Uterus (tissue), 3 donors: ENCODE measurements at regions not wholly inside any gene's neighbourhood (a gene's known extent, or its start where the extent isn't known, plus 50 kb on each side); places are given as distances from the start of the nearest gene placed in this dataset.

ENCODE experiments used
- DNase-seq, 2 donors: peaks; one replicate each; pipeline ENCODE4 v3.0.0-alpha.2; 2019 to 2020
- H3K27ac ChIP-seq, 2 donors: fragments of 200-600 bp; sonication (generic); 1 replicate in 1 of 2; 2 replicates in 1 of 2; pipeline ENCODE4 v1.5.1; 2016 to 2018
- H3K27me3 ChIP-seq, 2 donors: fragments of 200-600 bp; sonication (generic); one replicate each; pipeline ENCODE4 v1.5.1; 2018 to 2019; ENCODE audit warnings: control low read depth in 1 of 2
- H3K36me3 ChIP-seq, 2 donors: fragments of 200-600 bp; sonication (generic); one replicate each; pipeline ENCODE4 v1.5.1; 2019; ENCODE audit warnings: control low read depth in 1 of 2
- H3K4me1 ChIP-seq, 2 donors: fragments of 200-600 bp; sonication (generic); one replicate each; pipeline ENCODE4 v1.5.1; 2018 to 2019; ENCODE audit warnings: control low read depth in 1 of 2
- H3K4me3 ChIP-seq, 2 donors: fragments of 200-600 bp; sonication (generic); 1 replicate in 1 of 2; 2 replicates in 1 of 2; pipeline ENCODE4 v1.5.1; 2018 to 2019; ENCODE audit warnings: mild to moderate bottlenecking in 1 of 2
- H3K9me3 ChIP-seq, 2 donors: fragments of 200-600 bp; sonication (generic); one replicate each; pipeline ENCODE4 v1.5.1; 2019; ENCODE audit warnings: control low read depth in 1 of 2
- POLR2A ChIP-seq, 2 donors: fragments of 450-650 bp; IDR thresholded peaks; one replicate each; pipeline ENCODE4 v1.6.1; 2016; ENCODE audit warnings: antibody characterized with exemption in 2 of 2, mild to moderate bottlenecking in 1 of 2, moderate library complexity in 1 of 2
- intact Hi-C: fragments of 100-400 bp; cut with DNase I; formaldehyde crosslinking; loops from one replicate; pipeline ENCODE4 v1.15.1; 2023; ENCODE audit warnings: low total_unique reads
- TF ChIP-seq, protein P1 (sequence below), 4 experiments: fragments of 200-600 bp in 2 of 4; fragments of 450-650 bp in 2 of 4; sonication (generic) in 2 of 4; IDR thresholded peaks; one replicate each; pipeline ENCODE4 v1.5.1; 2016 to 2019; ENCODE audit warnings: antibody characterized with exemption in 4 of 4, mild to moderate bottlenecking in 2 of 4, moderate library complexity in 1 of 4
- donor health status: DM: yes; HTN: yes; CAD: no.

DNA sequence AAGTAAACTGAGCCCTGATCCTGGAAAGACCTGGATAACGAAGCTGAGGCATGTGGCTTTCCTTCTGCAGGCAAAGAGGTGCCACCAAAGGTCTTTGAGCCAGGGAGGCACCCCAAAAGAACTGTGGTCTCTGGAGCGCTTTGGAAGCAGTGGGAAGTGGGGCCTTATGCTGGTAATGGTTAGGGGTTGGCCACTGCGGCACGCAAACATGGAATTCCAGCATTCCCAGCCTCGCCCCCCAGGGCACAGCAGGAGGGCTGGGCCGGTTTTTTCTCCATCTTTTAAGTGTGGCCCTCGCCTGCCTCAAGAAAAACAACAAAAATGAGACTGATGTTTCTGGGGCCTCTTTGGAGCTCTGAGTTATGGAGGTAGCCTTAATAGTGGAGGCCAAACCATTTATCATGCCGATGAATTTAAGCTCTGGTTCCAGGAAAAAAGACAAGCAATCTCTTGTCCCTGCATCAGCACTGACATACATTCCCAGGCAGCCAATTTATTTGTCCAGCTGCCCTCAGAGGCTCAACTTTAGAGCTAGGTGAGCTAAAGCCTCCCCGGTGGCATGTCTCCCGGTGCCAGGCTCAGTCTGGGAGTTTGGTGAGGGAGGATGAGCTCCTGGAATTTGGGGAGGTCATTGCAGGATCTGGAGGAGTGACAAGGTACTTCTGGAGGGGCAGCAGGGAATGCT, 109.0 kb downstream of the TLE3 start:
- H3K36me3 ChIP-seq, result no peaks in the 10 kb centered on the region
- H3K27me3 ChIP-seq, result no peaks in the 10 kb centered on the region
- no peak for DNase-seq
- no peaks in the 10 kb centered on the region for H3K4me1 ChIP-seq
- H3K27ac ChIP-seq, result no peak overlapping the region
- no peak for TF ChIP-seq POLR2A (IDR thresholded peaks at IDR 0.05)
- TF ChIP-seq, protein P1, sequence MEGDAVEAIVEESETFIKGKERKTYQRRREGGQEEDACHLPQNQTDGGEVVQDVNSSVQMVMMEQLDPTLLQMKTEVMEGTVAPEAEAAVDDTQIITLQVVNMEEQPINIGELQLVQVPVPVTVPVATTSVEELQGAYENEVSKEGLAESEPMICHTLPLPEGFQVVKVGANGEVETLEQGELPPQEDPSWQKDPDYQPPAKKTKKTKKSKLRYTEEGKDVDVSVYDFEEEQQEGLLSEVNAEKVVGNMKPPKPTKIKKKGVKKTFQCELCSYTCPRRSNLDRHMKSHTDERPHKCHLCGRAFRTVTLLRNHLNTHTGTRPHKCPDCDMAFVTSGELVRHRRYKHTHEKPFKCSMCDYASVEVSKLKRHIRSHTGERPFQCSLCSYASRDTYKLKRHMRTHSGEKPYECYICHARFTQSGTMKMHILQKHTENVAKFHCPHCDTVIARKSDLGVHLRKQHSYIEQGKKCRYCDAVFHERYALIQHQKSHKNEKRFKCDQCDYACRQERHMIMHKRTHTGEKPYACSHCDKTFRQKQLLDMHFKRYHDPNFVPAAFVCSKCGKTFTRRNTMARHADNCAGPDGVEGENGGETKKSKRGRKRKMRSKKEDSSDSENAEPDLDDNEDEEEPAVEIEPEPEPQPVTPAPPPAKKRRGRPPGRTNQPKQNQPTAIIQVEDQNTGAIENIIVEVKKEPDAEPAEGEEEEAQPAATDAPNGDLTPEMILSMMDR (IDR thresholded peaks at IDR 0.05), result no peak
- no peaks in the 10 kb centered on the region for H3K9me3 ChIP-seq
- intact Hi-C loops, result no loop called here
- H3K4me3 ChIP-seq, result no peak overlapping the region

DNA sequence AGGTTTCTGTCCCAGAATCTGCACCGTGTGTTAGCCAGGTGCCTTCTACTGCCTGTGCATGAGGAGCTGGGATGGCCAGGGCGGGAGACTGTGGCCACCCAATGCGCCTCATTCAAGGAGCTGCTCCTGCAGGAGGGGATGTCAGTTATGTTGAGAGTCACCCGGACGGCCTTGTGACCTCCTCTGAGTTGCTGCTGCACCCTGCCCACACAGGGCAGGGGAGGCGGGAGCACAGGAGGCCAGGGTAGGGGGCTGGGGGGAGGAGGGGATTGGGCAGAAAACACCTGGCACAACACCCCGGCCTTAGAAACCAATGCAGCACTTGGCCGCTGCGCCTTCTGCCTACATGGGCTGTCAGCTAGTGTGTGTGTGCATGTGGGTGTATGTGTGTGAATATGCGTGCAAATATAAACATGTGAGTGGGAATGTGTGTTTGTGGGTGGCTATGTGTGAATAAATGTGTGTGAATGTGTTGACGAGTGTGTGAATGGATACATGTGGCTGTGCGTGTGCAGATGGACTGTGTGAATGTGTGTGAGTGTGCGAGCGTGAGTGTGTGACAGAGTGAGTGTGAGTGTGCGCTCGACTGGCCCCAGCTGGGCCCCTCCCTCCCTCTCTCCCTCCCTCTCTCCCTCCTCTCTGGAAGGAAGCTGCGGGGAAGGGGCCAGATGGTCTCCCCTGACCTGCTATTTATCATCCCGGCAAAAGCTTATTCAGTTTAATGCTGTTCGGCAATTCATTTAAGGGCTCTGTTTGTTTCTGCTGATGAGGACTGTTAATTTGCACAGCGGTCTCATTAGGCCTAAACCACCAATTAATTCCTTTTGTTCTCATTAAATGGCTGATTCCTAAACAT, 106.9 kb downstream of the TLE3 start:
- H3K9me3 ChIP-seq, result no peaks in the 10 kb centered on the region
- TF ChIP-seq, protein P1 (IDR thresholded peaks at IDR 0.05), result no peak
- TF ChIP-seq POLR2A (IDR thresholded peaks at IDR 0.05), result no peak
- H3K27ac ChIP-seq, result no peak overlapping the region
- H3K4me3 ChIP-seq, result no peak overlapping the region
- DNase-seq, result no peak
- intact Hi-C loops, result no loop called here
- H3K27me3 ChIP-seq, result no peaks in the 10 kb centered on the region
- no peaks in the 10 kb centered on the region for H3K4me1 ChIP-seq
- no peaks in the 10 kb centered on the region for H3K36me3 ChIP-seq

DNA sequence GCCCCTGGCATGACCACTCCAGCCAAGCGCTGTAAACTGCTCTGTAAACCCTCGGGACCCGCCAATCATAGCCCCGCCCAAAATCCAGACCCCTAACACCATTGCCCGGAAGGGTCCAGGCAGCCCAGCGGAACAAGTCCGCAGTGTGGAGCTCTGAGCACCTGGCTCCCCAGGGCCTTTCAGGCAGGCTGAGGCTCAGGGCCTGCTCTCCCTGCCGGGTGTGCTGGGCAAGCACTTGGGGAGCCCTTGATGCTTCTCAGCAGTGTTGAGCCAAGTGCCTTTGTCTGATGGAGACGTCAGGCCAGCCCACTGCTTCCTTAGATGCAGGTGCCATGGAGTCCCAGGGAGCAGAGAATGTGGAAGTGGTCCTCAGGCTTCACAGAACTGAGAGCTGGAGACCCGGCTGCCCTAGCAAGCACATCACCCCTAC, 106.2 kb downstream of the TLE3 start:
- Histone ChIP-seq H3K27ac (no peak overlapping the region), H3K4me1 (no peaks in the 10 kb centered on the region), H3K36me3 (no peaks in the 10 kb centered on the region), H3K27me3 (no peaks in the 10 kb centered on the region), H3K4me3 (no peak overlapping the region), H3K9me3 (no peaks in the 10 kb centered on the region)
- intact Hi-C loops, result no loop called here
- no peak for DNase-seq
- no peak for TF ChIP-seq POLR2A (IDR thresholded peaks at IDR 0.05)
- TF ChIP-seq, protein P1 (IDR thresholded peaks at IDR 0.05), result no peak

DNA sequence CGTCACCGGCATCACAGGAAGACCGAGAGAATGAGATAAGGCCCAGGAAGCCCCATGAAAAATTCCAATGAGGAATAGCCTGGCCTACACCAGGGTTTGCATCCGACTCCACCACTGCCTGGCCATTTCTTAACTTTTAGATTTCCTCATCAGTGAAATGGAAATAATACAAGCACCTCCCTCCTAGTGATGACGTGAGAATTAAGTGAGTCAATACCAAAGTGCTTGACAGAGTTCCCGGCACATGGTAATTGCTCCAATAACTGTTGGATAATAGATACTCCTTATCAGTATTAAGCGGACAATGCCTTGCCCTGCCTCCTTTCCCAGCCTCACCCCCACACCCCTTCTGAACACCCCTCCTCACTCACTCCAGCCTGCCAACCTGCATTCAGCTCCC, 105.4 kb downstream of the TLE3 start:
- no peaks in the 10 kb centered on the region for H3K36me3 ChIP-seq
- H3K4me1 ChIP-seq, result no peaks in the 10 kb centered on the region
- no peak overlapping the region for H3K4me3 ChIP-seq
- no peaks in the 10 kb centered on the region for H3K9me3 ChIP-seq
- TF ChIP-seq, protein P1 (IDR thresholded peaks at IDR 0.05), result no peak
- TF ChIP-seq POLR2A (IDR thresholded peaks at IDR 0.05), result no peak
- H3K27ac ChIP-seq, result no peak overlapping the region
- no peaks in the 10 kb centered on the region for H3K27me3 ChIP-seq
- intact Hi-C loops, result no loop called here
- DNase-seq, result no peak
